SK-N-SH treated with all-trans-retinoic acid at 6 μM for 48 hours (cell line): ENCODE measurements at regions not wholly inside any gene's neighbourhood (a gene's known extent, or its start where the extent isn't known, plus 50 kb on each side); places are given as distances from the start of the nearest gene placed in this dataset.

Experiments used
- ATAC-seq: fragments of 200-7000 bp; cut with Tn5 transposase; 3 replicates; pipeline ENCODE4 v1.9.1; 2020; ENCODE audit warnings: mild to moderate bottlenecking, moderate library complexity
- ARNTL ChIP-seq: fragments of 450-650 bp; formaldehyde crosslinking; IDR thresholded peaks from 2 replicates; pipeline ENCODE4 v1.5.0; 2020; ENCODE audit warnings: low read depth, mild to moderate bottlenecking, moderate library complexity, borderline replicate concordance
- BACH2 ChIP-seq: fragments of 250-450 bp; sonication (Bioruptor Pico); IDR thresholded peaks from 2 replicates; pipeline ENCODE4 v1.9.0; 2021; ENCODE audit warnings: mild to moderate bottlenecking, borderline replicate concordance
- CREB5 ChIP-seq: fragments of 250-450 bp; sonication (Bioruptor Pico); IDR thresholded peaks from 2 replicates; pipeline ENCODE4 v1.5.1; 2020; ENCODE audit warnings: low read depth, mild to moderate bottlenecking, moderate library complexity
- CSDC2 ChIP-seq: fragments of 250-450 bp; sonication (Bioruptor Pico); IDR thresholded peaks from 2 replicates; pipeline ENCODE4 v1.5.0; 2020; ENCODE audit warnings: mild to moderate bottlenecking, moderate library complexity
- ESRRG ChIP-seq: fragments of 250-450 bp; sonication (Bioruptor Pico); IDR thresholded peaks from 2 replicates; pipeline ENCODE4 v1.6.1; 2021; ENCODE audit warnings: mild to moderate bottlenecking
- GLIS3 ChIP-seq: fragments of 250-450 bp; sonication (Bioruptor Pico); IDR thresholded peaks from 2 replicates; pipeline ENCODE4 v1.5.0; 2020; ENCODE audit warnings: mild to moderate bottlenecking, moderate library complexity
- ISL1 ChIP-seq: fragments of 250-450 bp; sonication (Bioruptor Pico); IDR thresholded peaks from 2 replicates; pipeline ENCODE4 v2.1.2; 2022; ENCODE audit warnings: mild to moderate bottlenecking, moderate library complexity
- OSR1 ChIP-seq: fragments of 250-450 bp; sonication (Bioruptor Pico); IDR thresholded peaks from 2 replicates; pipeline ENCODE4 v1.8.0; 2022; ENCODE audit warnings: moderate library complexity, mild to moderate bottlenecking, inconsistent platforms
- PATZ1 ChIP-seq: fragments of 250-450 bp; sonication (Bioruptor Pico); IDR thresholded peaks from 2 replicates; pipeline ENCODE4 v1.8.0; 2020; ENCODE audit warnings: mild to moderate bottlenecking, moderate library complexity, borderline replicate concordance
- PPARA ChIP-seq: fragments of 250-450 bp; sonication (Bioruptor Pico); IDR thresholded peaks from 2 replicates; pipeline ENCODE4 v1.5.0; 2020; ENCODE audit warnings: mild to moderate bottlenecking, borderline replicate concordance
- RARB ChIP-seq: fragments of 250-450 bp; sonication (Bioruptor Pico); IDR thresholded peaks from 2 replicates; pipeline ENCODE4 v1.8.0; 2021; ENCODE audit warnings: mild to moderate bottlenecking, moderate library complexity
- SNAI2 ChIP-seq: fragments of 250-450 bp; sonication (Bioruptor Pico); IDR thresholded peaks from 2 replicates; pipeline ENCODE4 v1.5.0; 2020; ENCODE audit warnings: mild to moderate bottlenecking, moderate library complexity
- TCF4 ChIP-seq: fragments of 250-450 bp; sonication (Bioruptor Pico); IDR thresholded peaks from 2 replicates; pipeline ENCODE4 v1.8.0; 2021; ENCODE audit warnings: mild to moderate bottlenecking, moderate library complexity, borderline replicate concordance
- TOX ChIP-seq: fragments of 250-450 bp; sonication (Bioruptor Pico); IDR thresholded peaks from 2 replicates; pipeline ENCODE4 v1.8.0; 2021; ENCODE audit warnings: mild to moderate bottlenecking, moderate library complexity, borderline replicate concordance
- ZC3H10 ChIP-seq: fragments of 250-450 bp; sonication (Bioruptor Pico); IDR thresholded peaks from 2 replicates; pipeline ENCODE4 v1.5.1; 2021; ENCODE audit warnings: mild to moderate bottlenecking, moderate library complexity
- ZFP30 ChIP-seq: fragments of 450-650 bp; formaldehyde crosslinking; IDR thresholded peaks from 2 replicates; pipeline ENCODE4 v1.5.0; 2022; ENCODE audit warnings: mild to moderate bottlenecking, moderate library complexity
- ZNF565 ChIP-seq: fragments of 450-650 bp; formaldehyde crosslinking; conservative IDR thresholded peaks from 2 replicates; pipeline ENCODE4 v1.5.0; 2020; ENCODE audit warnings: low read depth, mild to moderate bottlenecking, moderate library complexity
- ZNF70 ChIP-seq: fragments of 450-650 bp; formaldehyde crosslinking; IDR thresholded peaks from 2 replicates; pipeline ENCODE4 v1.5.0; 2020; ENCODE audit warnings: mild to moderate bottlenecking, moderate library complexity
- ZNF8 ChIP-seq: fragments of 450-650 bp; formaldehyde crosslinking; IDR thresholded peaks from 2 replicates; pipeline ENCODE4 v1.5.0; 2020; ENCODE audit warnings: mild to moderate bottlenecking, moderate library complexity
- TF ChIP-seq, protein P1 (sequence below): fragments of 250-450 bp; sonication (Bioruptor Pico); IDR thresholded peaks from 2 replicates; pipeline ENCODE4 v1.5.1; 2021; ENCODE audit warnings: mild to moderate bottlenecking, moderate library complexity
- TF ChIP-seq, protein P2 (sequence below): fragments of 250-450 bp; sonication (Bioruptor Pico); IDR thresholded peaks from 2 replicates; pipeline ENCODE4 v1.5.0; 2020; ENCODE audit warnings: mild to moderate bottlenecking, moderate library complexity
- TF ChIP-seq, protein P3 (sequence below): fragments of 250-450 bp; sonication (Bioruptor Pico); IDR thresholded peaks from 2 replicates; pipeline ENCODE4 v1.8.0; 2021; ENCODE audit warnings: low read depth, mild to moderate bottlenecking, moderate library complexity, borderline replicate concordance

DNA sequence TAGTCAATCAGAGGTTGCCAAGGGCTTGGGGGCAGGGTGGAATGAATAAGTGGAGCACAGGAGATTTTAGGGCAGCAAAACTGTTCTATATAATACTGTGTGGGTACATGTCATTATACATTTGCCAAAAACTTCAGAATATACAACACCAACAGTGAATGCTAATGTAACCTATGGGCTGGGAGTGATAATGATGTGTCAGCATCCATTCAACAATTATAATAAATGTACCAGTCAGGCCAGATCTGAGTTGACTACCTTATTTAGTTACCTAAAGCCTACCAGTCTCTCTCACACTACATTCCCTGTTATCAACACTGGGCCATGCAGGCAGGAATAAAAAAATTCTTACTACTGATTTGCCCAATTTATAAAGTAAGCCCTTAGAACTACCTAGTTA, 884.5 kb downstream of the TLE1 start:
- no peak for TF ChIP-seq ESRRG
- TF ChIP-seq CSDC2 (CRISPR knock-in tag) = no peak
- no peak for TF ChIP-seq ZFP30 (CRISPR knock-in tag)
- TF ChIP-seq, protein P1, sequence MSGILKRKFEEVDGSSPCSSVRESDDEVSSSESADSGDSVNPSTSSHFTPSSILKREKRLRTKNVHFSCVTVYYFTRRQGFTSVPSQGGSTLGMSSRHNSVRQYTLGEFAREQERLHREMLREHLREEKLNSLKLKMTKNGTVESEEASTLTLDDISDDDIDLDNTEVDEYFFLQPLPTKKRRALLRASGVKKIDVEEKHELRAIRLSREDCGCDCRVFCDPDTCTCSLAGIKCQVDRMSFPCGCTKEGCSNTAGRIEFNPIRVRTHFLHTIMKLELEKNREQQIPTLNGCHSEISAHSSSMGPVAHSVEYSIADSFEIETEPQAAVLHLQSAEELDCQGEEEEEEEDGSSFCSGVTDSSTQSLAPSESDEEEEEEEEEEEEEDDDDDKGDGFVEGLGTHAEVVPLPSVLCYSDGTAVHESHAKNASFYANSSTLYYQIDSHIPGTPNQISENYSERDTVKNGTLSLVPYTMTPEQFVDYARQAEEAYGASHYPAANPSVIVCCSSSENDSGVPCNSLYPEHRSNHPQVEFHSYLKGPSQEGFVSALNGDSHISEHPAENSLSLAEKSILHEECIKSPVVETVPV (CRISPR knock-in tag) = no peak
- TF ChIP-seq SNAI2 (CRISPR knock-in tag) = no peak
- TF ChIP-seq ZNF565 (CRISPR knock-in tag) = no peak
- TF ChIP-seq, protein P2, sequence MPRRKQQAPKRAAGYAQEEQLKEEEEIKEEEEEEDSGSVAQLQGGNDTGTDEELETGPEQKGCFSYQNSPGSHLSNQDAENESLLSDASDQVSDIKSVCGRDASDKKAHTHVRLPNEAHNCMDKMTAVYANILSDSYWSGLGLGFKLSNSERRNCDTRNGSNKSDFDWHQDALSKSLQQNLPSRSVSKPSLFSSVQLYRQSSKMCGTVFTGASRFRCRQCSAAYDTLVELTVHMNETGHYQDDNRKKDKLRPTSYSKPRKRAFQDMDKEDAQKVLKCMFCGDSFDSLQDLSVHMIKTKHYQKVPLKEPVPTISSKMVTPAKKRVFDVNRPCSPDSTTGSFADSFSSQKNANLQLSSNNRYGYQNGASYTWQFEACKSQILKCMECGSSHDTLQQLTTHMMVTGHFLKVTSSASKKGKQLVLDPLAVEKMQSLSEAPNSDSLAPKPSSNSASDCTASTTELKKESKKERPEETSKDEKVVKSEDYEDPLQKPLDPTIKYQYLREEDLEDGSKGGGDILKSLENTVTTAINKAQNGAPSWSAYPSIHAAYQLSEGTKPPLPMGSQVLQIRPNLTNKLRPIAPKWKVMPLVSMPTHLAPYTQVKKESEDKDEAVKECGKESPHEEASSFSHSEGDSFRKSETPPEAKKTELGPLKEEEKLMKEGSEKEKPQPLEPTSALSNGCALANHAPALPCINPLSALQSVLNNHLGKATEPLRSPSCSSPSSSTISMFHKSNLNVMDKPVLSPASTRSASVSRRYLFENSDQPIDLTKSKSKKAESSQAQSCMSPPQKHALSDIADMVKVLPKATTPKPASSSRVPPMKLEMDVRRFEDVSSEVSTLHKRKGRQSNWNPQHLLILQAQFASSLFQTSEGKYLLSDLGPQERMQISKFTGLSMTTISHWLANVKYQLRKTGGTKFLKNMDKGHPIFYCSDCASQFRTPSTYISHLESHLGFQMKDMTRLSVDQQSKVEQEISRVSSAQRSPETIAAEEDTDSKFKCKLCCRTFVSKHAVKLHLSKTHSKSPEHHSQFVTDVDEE = no peak
- no peak for TF ChIP-seq PPARA
- TF ChIP-seq RARB (CRISPR knock-in tag) = no peak
- no peak for TF ChIP-seq ARNTL (CRISPR knock-in tag)
- TF ChIP-seq ISL1 = no peak
- no peak for TF ChIP-seq TCF4 (CRISPR knock-in tag)
- no peak for TF ChIP-seq GLIS3 (CRISPR knock-in tag)
- no peak for TF ChIP-seq ZC3H10 (CRISPR knock-in tag)
- no peak for TF ChIP-seq BACH2
- TF ChIP-seq, protein P3, sequence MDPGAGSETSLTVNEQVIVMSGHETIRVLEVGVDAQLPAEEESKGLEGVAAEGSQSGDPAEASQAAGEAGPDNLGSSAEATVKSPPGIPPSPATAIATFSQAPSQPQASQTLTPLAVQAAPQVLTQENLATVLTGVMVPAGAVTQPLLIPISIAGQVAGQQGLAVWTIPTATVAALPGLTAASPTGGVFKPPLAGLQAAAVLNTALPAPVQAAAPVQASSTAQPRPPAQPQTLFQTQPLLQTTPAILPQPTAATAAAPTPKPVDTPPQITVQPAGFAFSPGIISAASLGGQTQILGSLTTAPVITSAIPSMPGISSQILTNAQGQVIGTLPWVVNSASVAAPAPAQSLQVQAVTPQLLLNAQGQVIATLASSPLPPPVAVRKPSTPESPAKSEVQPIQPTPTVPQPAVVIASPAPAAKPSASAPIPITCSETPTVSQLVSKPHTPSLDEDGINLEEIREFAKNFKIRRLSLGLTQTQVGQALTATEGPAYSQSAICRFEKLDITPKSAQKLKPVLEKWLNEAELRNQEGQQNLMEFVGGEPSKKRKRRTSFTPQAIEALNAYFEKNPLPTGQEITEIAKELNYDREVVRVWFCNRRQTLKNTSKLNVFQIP (CRISPR knock-in tag) = no peak
- TF ChIP-seq PATZ1 (CRISPR knock-in tag) = no peak
- no peak for TF ChIP-seq CREB5 (CRISPR knock-in tag)
- TF ChIP-seq OSR1 (CRISPR knock-in tag) = no peak
- TF ChIP-seq ZNF70 (CRISPR knock-in tag) = no peak
- ATAC-seq = no peak

GRCh38 chr9:80797831-80798688, 891.3 kb downstream of the TLE1 start:
- ATAC-seq = peak; percentile 33; the same call in 1 of the 3 replicates
- TF ChIP-seq SNAI2 (CRISPR knock-in tag) (peak; percentile 97), PATZ1 (CRISPR knock-in tag) (peak; percentile 37; the same call in 1 of the 2 replicates), TOX (no peak), GLIS3 (CRISPR knock-in tag) (peak; percentile 66; the same call in 1 of the 2 replicates), PPARA (peak; percentile 75; the same call in 1 of the 2 replicates), CSDC2 (CRISPR knock-in tag) (no peak), ZNF70 (CRISPR knock-in tag) (peak; percentile 45; the same call in 1 of the 2 replicates), ZNF8 (CRISPR knock-in tag) (peak; percentile 94), ZFP30 (CRISPR knock-in tag) (no peak), ZC3H10 (CRISPR knock-in tag) (no peak), OSR1 (CRISPR knock-in tag) (no peak), RARB (CRISPR knock-in tag) (no peak), BACH2 (no peak), CREB5 (CRISPR knock-in tag) (peak; percentile 81), ARNTL (CRISPR knock-in tag) (peak; percentile 62; the same call in 1 of the 2 replicates), ESRRG (peak; percentile 83)
- TF ChIP-seq, protein P3 (CRISPR knock-in tag) = peak; percentile 40; the same call in 1 of the 2 replicates
